ENCODE measurements at regions not wholly inside any gene's neighbourhood (a gene's known extent, or its start where the extent isn't known, plus 50 kb on each side); places are given as distances from the start of the nearest gene placed in this dataset.

DNA sequence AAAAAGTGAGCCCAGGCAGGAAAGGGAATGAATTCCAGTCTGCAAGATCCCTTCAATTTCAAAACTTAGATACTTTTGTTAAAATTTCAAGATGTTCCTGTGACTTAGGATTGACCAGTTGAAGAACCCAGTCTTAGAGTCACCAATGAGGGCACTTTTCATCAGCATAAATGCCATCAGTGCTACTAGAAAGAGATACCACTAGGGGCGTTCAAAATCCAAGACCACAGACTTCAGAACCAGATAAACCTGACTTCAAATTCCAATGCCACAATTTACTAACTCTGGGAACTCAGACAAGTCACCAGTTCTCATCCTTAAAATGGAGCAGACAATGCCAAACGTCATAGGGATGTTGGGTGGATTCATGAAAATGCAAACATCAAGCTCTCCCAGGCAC is 523.2 kb downstream of the BUD13 start:
- Histone ChIP-seq H3K9me3 (ENCODE audit: control insufficient read depth, low read length) (no peaks in the 10 kb centered on the region), H3K27me3 (ENCODE audit: control insufficient read depth, insufficient read depth) (no peaks in the 10 kb centered on the region), H3K4me1 (ENCODE audit: control insufficient read depth, insufficient read depth, low read length) (no peaks in the 10 kb centered on the region), H3K4me3 (ENCODE audit: low read length) (no peak overlapping the region), H3K27ac (ENCODE audit: low read length) (no peak overlapping the region)
- DNase-seq, result no peak
- ATAC-seq, result no peak
- WGBS, result 77% methylated on average over 2 of the region's 2 CpGs
- intact Hi-C loops (cut with DNase I), result no loop called here

DNA sequence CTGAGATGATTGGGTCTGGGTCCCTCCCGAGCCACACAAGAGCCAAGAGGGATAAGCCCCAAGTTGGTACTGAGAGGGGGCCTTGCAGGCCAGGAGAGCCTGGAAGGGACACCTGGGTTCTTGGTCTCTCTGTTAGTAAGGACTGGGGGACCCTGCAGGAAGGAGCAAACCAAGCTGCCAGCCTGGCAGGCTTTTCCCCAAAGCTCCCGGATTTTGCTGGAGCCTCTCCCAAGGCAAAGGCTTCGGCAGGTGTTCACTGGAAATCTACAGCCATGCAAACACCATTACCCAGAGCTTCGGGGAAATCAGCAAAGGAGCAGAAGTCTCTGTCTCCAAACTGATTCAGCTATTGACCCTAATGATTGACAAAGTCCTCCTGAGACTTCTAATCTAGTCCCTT is 527.9 kb downstream of the BUD13 start:
- H3K27me3 ChIP-seq (ENCODE audit: control insufficient read depth, insufficient read depth), result no peaks in the 10 kb centered on the region
- H3K4me1 ChIP-seq (ENCODE audit: control insufficient read depth, insufficient read depth, low read length), result no peaks in the 10 kb centered on the region
- intact Hi-C loops (cut with DNase I), result no loop called here
- no peaks in the 10 kb centered on the region for H3K9me3 ChIP-seq (ENCODE audit: control insufficient read depth, low read length)
- no peak overlapping the region for H3K4me3 ChIP-seq (ENCODE audit: low read length)
- no peak overlapping the region for H3K27ac ChIP-seq (ENCODE audit: low read length)
- DNase-seq (no peak), ATAC-seq (no peak)
- WGBS, result 84% methylated on average over 4 of the region's 4 CpGs

DNA sequence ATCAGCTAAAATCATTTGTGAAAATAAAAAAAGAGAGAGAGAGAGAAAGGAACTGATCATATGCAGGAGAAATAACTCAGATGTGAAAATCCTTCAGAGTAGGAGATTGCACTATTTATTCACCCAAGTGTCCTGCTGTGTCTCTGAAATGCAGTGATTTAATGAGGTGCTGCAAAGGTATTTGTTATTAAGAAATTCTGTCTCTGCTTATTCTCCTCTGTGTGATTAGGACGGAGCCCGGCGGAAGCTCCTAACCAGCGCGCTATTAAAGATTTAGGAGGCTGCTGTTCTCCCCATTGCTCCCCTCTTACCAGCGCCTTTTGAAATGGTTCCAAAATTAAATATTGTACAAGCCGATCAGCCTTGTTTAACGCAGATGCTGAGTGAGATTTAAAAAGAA is 528.3 kb downstream of the BUD13 start:
- DNase-seq (no peak), ATAC-seq (no peak)
- Histone ChIP-seq H3K4me1 (ENCODE audit: control insufficient read depth, insufficient read depth, low read length) (no peaks in the 10 kb centered on the region), H3K4me3 (ENCODE audit: low read length) (no peak overlapping the region), H3K9me3 (ENCODE audit: control insufficient read depth, low read length) (no peaks in the 10 kb centered on the region), H3K27me3 (ENCODE audit: control insufficient read depth, insufficient read depth) (no peaks in the 10 kb centered on the region), H3K27ac (ENCODE audit: low read length) (no peak overlapping the region)
- intact Hi-C loops (cut with DNase I), result no loop called here
- 71% methylated on average over 8 of the region's 8 CpGs for WGBS

DNA sequence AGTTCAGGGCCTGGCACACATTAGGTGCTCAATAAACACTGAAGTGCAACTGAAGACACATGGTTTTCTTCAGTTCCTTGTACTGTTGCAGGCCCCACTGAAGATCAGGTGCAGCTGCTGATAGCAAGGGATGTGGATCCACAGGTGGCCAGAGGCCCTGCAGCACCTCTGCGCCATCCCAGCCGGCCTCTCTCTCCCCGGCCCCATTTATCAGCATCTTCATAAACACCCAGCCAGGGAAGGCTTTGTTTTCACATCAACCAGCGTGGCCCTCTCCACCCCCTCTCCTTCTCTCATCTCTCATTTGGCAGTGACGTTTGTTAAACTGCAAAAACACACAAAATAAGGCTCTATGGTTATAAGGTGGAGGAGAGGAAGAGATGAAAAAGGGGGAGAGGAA is 528.8 kb downstream of the BUD13 start:
- intact Hi-C loops (cut with DNase I), result no loop called here
- H3K4me1 ChIP-seq (ENCODE audit: control insufficient read depth, insufficient read depth, low read length), result no peaks in the 10 kb centered on the region
- ATAC-seq (no peak), DNase-seq (no peak)
- H3K27me3 ChIP-seq (ENCODE audit: control insufficient read depth, insufficient read depth), result no peaks in the 10 kb centered on the region
- H3K9me3 ChIP-seq (ENCODE audit: control insufficient read depth, low read length), result no peaks in the 10 kb centered on the region
- H3K4me3 ChIP-seq (ENCODE audit: low read length), result no peak overlapping the region
- 53% methylated on average over 5 of the region's 5 CpGs for WGBS
- no peak overlapping the region for H3K27ac ChIP-seq (ENCODE audit: low read length)

DNA sequence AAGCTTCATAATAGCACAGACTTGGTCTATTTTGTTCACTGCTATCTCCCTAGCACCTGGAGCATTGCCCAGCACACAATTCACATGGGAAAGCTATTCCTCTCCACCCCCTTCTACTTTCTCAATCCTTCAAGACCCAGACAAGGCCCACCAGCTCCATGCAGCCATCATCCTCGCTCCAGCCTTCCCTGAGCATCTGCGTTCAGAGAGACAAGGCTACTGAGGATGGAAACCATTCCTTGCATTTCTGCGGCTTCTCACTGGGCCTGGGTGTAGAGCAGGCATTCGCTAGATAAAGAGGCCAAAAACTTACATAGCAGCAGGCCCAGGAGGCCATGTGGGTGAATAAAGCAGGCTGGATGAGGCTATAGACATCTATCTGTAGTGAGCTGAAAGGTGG is 530.8 kb downstream of the BUD13 start:
- ATAC-seq, result peak in 1 of 2 donors; percentile 28
- Histone ChIP-seq H3K27me3 (ENCODE audit: control insufficient read depth, insufficient read depth) (no peaks in the 10 kb centered on the region), H3K9me3 (ENCODE audit: control insufficient read depth, low read length) (no peaks in the 10 kb centered on the region), H3K4me1 (ENCODE audit: control insufficient read depth, insufficient read depth, low read length) (no peaks in the 10 kb centered on the region), H3K27ac (ENCODE audit: low read length) (no peak overlapping the region), H3K4me3 (ENCODE audit: low read length) (no peak overlapping the region)
- intact Hi-C loops (cut with DNase I), result no loop called here
- WGBS, result 67% methylated on average over 4 of the region's 4 CpGs
- peak in 1 of 3 donors; percentile 30 for DNase-seq

DNA sequence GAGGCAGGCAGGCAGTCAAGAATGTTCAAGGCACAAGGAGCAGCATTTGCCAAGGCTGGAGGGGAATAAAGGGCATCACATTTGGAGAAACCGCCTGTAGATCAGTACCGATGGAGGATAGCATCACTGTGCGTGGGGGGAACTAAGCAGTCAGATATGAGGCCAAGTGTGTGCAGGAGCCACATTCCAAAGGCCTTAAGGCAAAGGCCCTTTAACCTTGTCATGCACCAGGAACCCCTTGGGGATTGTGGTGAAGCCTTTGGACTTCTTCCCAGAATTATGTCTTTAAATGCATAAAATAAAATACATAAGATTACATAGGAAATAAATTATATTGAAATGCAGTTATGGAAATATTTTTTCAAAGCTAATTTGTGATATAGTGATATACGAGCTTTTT is 532.1 kb downstream of the BUD13 start:
- Histone ChIP-seq H3K27me3 (ENCODE audit: control insufficient read depth, insufficient read depth) (no peaks in the 10 kb centered on the region), H3K4me3 (ENCODE audit: low read length) (no peak overlapping the region), H3K27ac (ENCODE audit: low read length) (no peak overlapping the region), H3K9me3 (ENCODE audit: control insufficient read depth, low read length) (no peaks in the 10 kb centered on the region), H3K4me1 (ENCODE audit: control insufficient read depth, insufficient read depth, low read length) (no peaks in the 10 kb centered on the region)
- 47% methylated on average over 4 of the region's 4 CpGs for WGBS
- ATAC-seq (peak in 1 of 2 donors; percentile 32), DNase-seq (no peak)
- intact Hi-C loops (cut with DNase I), result no loop called here

DNA sequence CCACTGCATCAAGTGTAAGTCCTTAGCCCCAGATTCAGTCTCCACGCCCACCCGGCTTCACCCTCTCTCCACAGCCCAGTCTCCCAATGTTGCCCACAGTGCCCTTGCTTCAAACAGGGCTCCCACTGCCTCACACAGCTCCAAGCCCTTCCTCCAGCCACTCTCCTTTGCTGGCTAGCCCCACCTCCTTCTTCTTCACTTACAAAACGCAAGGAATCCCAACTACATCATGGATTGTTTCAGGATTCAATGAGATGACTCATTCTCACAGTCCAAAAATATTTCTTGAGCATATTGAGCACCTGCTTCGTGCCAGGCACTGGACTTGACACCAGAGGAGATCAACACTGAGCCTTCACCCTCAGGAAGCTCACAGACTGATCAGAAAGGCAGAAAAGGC is 533.5 kb downstream of the BUD13 start:
- H3K4me1 ChIP-seq (ENCODE audit: control insufficient read depth, insufficient read depth, low read length), result no peaks in the 10 kb centered on the region
- no peaks in the 10 kb centered on the region for H3K9me3 ChIP-seq (ENCODE audit: control insufficient read depth, low read length)
- no peak overlapping the region for H3K4me3 ChIP-seq (ENCODE audit: low read length)
- no peak for ATAC-seq
- no peaks in the 10 kb centered on the region for H3K27me3 ChIP-seq (ENCODE audit: control insufficient read depth, insufficient read depth)
- 73% methylated on average over 4 of the region's 4 CpGs for WGBS
- H3K27ac ChIP-seq (ENCODE audit: low read length), result no peak overlapping the region
- intact Hi-C loops (cut with DNase I), result no loop called here
- no peak for DNase-seq

DNA sequence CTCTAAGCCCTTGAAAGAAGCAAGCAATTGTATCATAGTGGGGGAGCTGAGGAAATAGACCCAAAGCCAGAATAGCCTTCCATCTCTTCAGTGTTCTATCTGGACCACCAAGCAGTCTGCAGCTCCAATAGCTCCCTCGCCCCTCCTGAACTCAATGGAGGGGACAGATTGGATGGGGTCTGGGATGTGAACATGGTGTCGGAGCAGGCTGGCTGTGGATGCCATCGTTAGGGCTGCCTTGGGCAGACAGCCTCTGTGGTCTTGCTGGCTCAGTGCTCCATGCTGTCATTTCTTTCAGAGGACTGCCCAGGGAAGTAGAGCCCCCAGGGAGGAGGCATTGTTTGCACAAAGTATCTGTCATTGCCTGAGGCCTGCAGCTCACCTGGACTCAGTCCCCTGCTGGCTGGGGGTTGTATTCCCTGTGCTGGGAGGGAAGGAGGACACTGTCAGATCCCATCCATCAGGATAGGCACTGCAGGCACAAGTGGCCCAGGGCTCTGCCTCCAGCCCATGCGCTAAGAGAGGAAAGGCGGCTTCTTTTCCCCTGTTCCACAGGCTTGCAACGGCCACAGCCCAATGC is 537.7 kb downstream of the BUD13 start:
- Histone ChIP-seq H3K9me3 (ENCODE audit: control insufficient read depth, low read length) (no peaks in the 10 kb centered on the region), H3K4me1 (ENCODE audit: control insufficient read depth, insufficient read depth, low read length) (peaks cover 2% of the 10 kb centered on the region), H3K27ac (ENCODE audit: low read length) (no peak overlapping the region), H3K27me3 (ENCODE audit: control insufficient read depth, insufficient read depth) (no peaks in the 10 kb centered on the region), H3K4me3 (ENCODE audit: low read length) (no peak overlapping the region)
- WGBS, result 77% methylated on average over 6 of the region's 6 CpGs
- no peak for ATAC-seq
- no peak for DNase-seq
- intact Hi-C loops (cut with DNase I), result no loop called here

DNA sequence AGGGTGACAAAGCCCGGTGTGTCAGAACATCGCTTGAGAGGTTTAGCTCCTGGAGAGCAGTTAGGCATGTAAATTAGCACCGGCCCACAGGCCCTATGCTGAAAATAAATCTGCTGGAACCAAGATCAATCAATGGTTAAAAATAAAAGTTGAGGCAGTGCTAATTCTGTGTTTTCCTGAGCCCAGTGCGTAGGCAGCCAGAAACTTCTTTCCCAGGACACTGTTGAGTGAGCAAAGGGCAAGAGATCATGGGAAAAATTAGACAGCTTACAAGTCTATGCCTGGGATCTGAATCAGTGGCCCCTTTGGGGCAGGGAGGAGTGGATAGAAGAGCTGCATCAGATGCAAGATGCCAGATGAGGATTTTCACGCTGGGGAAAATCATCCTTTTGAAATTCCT is 539.2 kb downstream of the BUD13 start:
- H3K4me1 ChIP-seq (ENCODE audit: control insufficient read depth, insufficient read depth, low read length), result peaks cover 2% of the 10 kb centered on the region
- H3K9me3 ChIP-seq (ENCODE audit: control insufficient read depth, low read length), result no peaks in the 10 kb centered on the region
- H3K27me3 ChIP-seq (ENCODE audit: control insufficient read depth, insufficient read depth), result no peaks in the 10 kb centered on the region
- no peak for DNase-seq
- no peak overlapping the region for H3K4me3 ChIP-seq (ENCODE audit: low read length)
- intact Hi-C loops (cut with DNase I), result no loop called here
- H3K27ac ChIP-seq (ENCODE audit: low read length), result no peak overlapping the region
- no peak for ATAC-seq
- WGBS, result 40% methylated on average over 5 of the region's 5 CpGs

DNA sequence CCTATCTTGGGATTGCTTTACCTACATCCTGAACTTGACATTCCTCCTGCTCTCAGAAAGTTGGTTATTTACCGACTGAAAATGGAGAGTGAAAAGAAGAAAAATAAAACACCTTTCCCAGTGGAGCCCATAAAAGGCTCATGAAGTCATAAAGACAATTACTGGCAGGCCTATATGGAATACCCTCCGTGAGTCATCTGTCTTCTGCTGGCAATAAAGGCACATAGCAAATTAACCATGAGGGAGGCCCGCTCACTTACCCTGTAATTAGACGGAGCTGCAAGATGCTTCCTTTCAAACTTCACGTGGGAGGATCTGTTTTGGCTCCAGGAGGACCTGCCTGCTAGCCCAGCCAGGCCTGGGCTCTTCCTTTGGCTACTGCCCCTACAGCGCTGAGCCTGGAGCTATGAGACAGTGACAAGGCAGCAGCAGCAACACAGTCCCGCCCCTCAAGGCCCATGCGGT is 540.4 kb downstream of the BUD13 start:
- H3K27ac ChIP-seq (ENCODE audit: low read length), result no peak overlapping the region
- H3K9me3 ChIP-seq (ENCODE audit: control insufficient read depth, low read length), result no peaks in the 10 kb centered on the region
- no peaks in the 10 kb centered on the region for H3K27me3 ChIP-seq (ENCODE audit: control insufficient read depth, insufficient read depth)
- ATAC-seq, result no peak
- no peak for DNase-seq
- WGBS, result 34% methylated on average over 8 of the region's 8 CpGs
- no peak overlapping the region for H3K4me3 ChIP-seq (ENCODE audit: low read length)
- intact Hi-C loops (cut with DNase I), result no loop called here
- H3K4me1 ChIP-seq (ENCODE audit: control insufficient read depth, insufficient read depth, low read length), result peaks cover 2% of the 10 kb centered on the region

DNA sequence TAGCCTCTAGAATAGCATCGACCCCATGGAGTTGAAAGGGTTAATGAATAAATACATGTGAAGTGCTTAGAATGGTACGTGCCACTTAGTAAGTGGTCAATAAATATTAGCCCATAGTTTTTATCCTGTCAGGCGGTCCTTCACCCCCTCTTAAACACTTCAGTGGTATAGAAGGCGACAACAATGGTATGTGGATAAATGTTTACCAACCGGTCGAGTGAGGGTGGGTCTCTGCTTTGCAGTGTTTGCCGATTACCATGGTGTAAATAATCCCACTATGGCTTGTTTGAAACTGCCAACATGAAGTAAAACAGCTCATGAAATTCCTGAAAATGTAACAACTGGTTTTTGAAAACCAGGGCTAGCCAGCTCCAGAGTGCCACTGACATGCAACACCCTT is 541.2 kb downstream of the BUD13 start:
- Histone ChIP-seq H3K9me3 (ENCODE audit: control insufficient read depth, low read length) (no peaks in the 10 kb centered on the region), H3K27ac (ENCODE audit: low read length) (no peak overlapping the region), H3K4me3 (ENCODE audit: low read length) (no peak overlapping the region), H3K4me1 (ENCODE audit: control insufficient read depth, insufficient read depth, low read length) (peaks cover 2% of the 10 kb centered on the region), H3K27me3 (ENCODE audit: control insufficient read depth, insufficient read depth) (no peaks in the 10 kb centered on the region)
- intact Hi-C loops (cut with DNase I), result no loop called here
- no peak for ATAC-seq
- no peak for DNase-seq
- 92% methylated on average over 7 of the region's 7 CpGs for WGBS

DNA sequence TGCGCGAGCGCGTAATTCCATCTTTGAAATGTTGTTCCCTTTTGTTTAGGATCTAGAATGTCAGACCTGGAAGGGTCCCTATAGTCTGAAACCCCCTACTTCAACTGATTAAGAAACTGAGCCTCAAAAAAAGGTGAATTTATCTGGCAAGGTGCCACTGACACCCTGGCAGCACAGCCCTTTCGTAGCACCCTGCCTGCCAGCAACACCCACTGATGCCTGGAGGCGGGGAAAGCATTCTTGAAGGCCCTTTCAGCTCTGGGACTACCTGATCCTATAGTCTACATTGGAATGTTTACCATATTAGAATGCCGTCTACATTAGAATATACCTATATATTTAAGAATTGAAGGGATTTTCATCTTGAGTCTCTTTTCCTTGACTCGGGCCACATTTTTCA is 542.3 kb downstream of the BUD13 start:
- no peaks in the 10 kb centered on the region for H3K27me3 ChIP-seq (ENCODE audit: control insufficient read depth, insufficient read depth)
- no peaks in the 10 kb centered on the region for H3K9me3 ChIP-seq (ENCODE audit: control insufficient read depth, low read length)
- DNase-seq (no peak), ATAC-seq (no peak)
- intact Hi-C loops (cut with DNase I), result no loop called here
- no peak overlapping the region for H3K4me3 ChIP-seq (ENCODE audit: low read length)
- no peak overlapping the region for H3K27ac ChIP-seq (ENCODE audit: low read length)
- 97% methylated on average over 8 of the region's 8 CpGs for WGBS
- peaks cover 2% of the 10 kb centered on the region for H3K4me1 ChIP-seq (ENCODE audit: control insufficient read depth, insufficient read depth, low read length)

Data from right cardiac atrium (tissue), 5 donors.